RWPE2 (cell line): ENCODE measurements at regions not wholly inside any gene's neighbourhood (a gene's known extent, or its start where the extent isn't known, plus 50 kb on each side); places are given as distances from the start of the nearest gene placed in this dataset.

Source experiments
- ATAC-seq: fragments of 200-7000 bp; cut with Tn5 transposase; 3 replicates; pipeline ENCODE4 v1.9.1; 2021; ENCODE audit warnings: low read depth
- DNase-seq: peaks from one replicate; pipeline ENCODE4 v3.0.0-alpha.2; 2020; ENCODE audit warnings: low spot score
- H3K27ac ChIP-seq: fragments of 450-650 bp; 2 replicates; pipeline ENCODE4 v1.5.1; 2017; ENCODE audit warnings: mild to moderate bottlenecking; ENCODE audit not compliant: poor library complexity, severe bottlenecking
- H3K27me3 ChIP-seq: fragments of 250-450 bp; sonication (Bioruptor Pico); 2 replicates; pipeline ENCODE4 v1.5.1; 2021; ENCODE audit warnings: mild to moderate bottlenecking, moderate library complexity; ENCODE audit not compliant: insufficient read depth, poor library complexity, severe bottlenecking
- H3K36me3 ChIP-seq: fragments of 250-450 bp; sonication (Bioruptor Pico); 2 replicates; pipeline ENCODE4 v1.5.1; 2020; ENCODE audit warnings: low read depth, mild to moderate bottlenecking, moderate library complexity
- H3K4me1 ChIP-seq: fragments of 250-450 bp; sonication (Bioruptor Pico); 2 replicates; pipeline ENCODE4 v1.5.1; 2021; ENCODE audit warnings: mild to moderate bottlenecking, moderate library complexity; ENCODE audit not compliant: insufficient read depth, poor library complexity, severe bottlenecking
- H3K4me3 ChIP-seq: fragments of 250-450 bp; sonication (Bioruptor Pico); 2 replicates; pipeline ENCODE4 v1.5.1; 2021; ENCODE audit warnings: mild to moderate bottlenecking, moderate library complexity; ENCODE audit not compliant: severe bottlenecking
- H3K9me3 ChIP-seq: fragments of 250-450 bp; sonication (Bioruptor Pico); 2 replicates; pipeline ENCODE4 v1.5.1; 2021; ENCODE audit warnings: mild to moderate bottlenecking, moderate library complexity; ENCODE audit not compliant: severe bottlenecking
- CTCF ChIP-seq: fragments of 450-650 bp; IDR thresholded peaks from one replicate; pipeline ENCODE4 v1.5.1; 2017; ENCODE audit warnings: mild to moderate bottlenecking, moderate library complexity; ENCODE audit not compliant: poor library complexity, severe bottlenecking

- DNase-seq: no peak
- no peaks in the 10 kb centered on the region for H3K9me3 ChIP-seq
- no peak overlapping the region for H3K4me3 ChIP-seq
- H3K36me3 ChIP-seq: no peaks in the 10 kb centered on the region
- TF ChIP-seq CTCF: no peak
- H3K4me1 ChIP-seq: no peaks in the 10 kb centered on the region
- no peak for ATAC-seq
- H3K27me3 ChIP-seq: no peaks in the 10 kb centered on the region
- no peak overlapping the region for H3K27ac ChIP-seq
Observed at GRCh38 chr5:143705381-143705780, 106.6 kb upstream of the HMHB1 start.

GRCh38 chr5:143703659-143704058 lies 108.3 kb upstream of the HMHB1 start:
- ATAC-seq (no peak), DNase-seq (no peak)
- no peaks in the 10 kb centered on the region for H3K9me3 ChIP-seq
- TF ChIP-seq CTCF: no peak
- no peaks in the 10 kb centered on the region for H3K27me3 ChIP-seq
- H3K4me3 ChIP-seq: no peak overlapping the region
- no peaks in the 10 kb centered on the region for H3K36me3 ChIP-seq
- no peak overlapping the region for H3K27ac ChIP-seq
- H3K4me1 ChIP-seq: no peaks in the 10 kb centered on the region

- no peak overlapping the region for H3K27ac ChIP-seq
- no peaks in the 10 kb centered on the region for H3K36me3 ChIP-seq
- TF ChIP-seq CTCF: no peak
- no peak for DNase-seq
- no peaks in the 10 kb centered on the region for H3K27me3 ChIP-seq
- peaks cover 8% of the 10 kb centered on the region for H3K4me1 ChIP-seq
- ATAC-seq: no peak
- no peak overlapping the region for H3K4me3 ChIP-seq
- no peaks in the 10 kb centered on the region for H3K9me3 ChIP-seq
Observed at GRCh38 chr5:143701493-143701892, 110.5 kb upstream of the HMHB1 start.

- no peak for ATAC-seq
- no peak overlapping the region for H3K27ac ChIP-seq
Observed at GRCh38 chr5:143700994-143701393, 111.0 kb upstream of the HMHB1 start.

More at GRCh38 chr5:143700994-143701393, 111.0 kb upstream of the HMHB1 start:
- Histone ChIP-seq H3K36me3 (no peaks in the 10 kb centered on the region), H3K4me1 (peaks cover 8% of the 10 kb centered on the region), H3K9me3 (no peaks in the 10 kb centered on the region), H3K4me3 (no peak overlapping the region), H3K27me3 (no peaks in the 10 kb centered on the region)
- peak; percentile 35 for TF ChIP-seq CTCF
- no peak for DNase-seq
